Vagina (tissue), 2 donors: ENCODE measurements at regions not wholly inside any gene's neighbourhood (a gene's known extent, or its start where the extent isn't known, plus 50 kb on each side); places are given as distances from the start of the nearest gene placed in this dataset.
"Not testable (repeated sequence)": the region's sequence is repeated elsewhere in the genome, so short reads cannot be mapped to it uniquely, and the experiment has no call there.

ENCODE experiments used
- DNase-seq, 2 donors: peaks; one replicate each; pipeline ENCODE4 v3.0.0-alpha.2; 2017; ENCODE audit errors: extremely low spot score in 2 of 2
- H3K27ac ChIP-seq: fragments of 200-600 bp; sonication (generic); one replicate; pipeline ENCODE4 v1.5.1; 2019
- H3K27me3 ChIP-seq: fragments of 200-600 bp; sonication (generic); one replicate; pipeline ENCODE4 v1.5.1; 2019
- H3K36me3 ChIP-seq, 2 donors: fragments of 200-600 bp; sonication (generic); one replicate each; pipeline ENCODE4 v1.5.1; 2017 to 2019
- H3K4me1 ChIP-seq: fragments of 200-600 bp; sonication (generic); one replicate; pipeline ENCODE4 v1.5.1; 2019
- H3K4me3 ChIP-seq, 2 donors: fragments of 200-600 bp; sonication (generic); 1 replicate in 1 of 2; 2 replicates in 1 of 2; pipeline ENCODE4 v1.5.1; 2016 to 2019
- H3K9me3 ChIP-seq: fragments of 200-600 bp; sonication (generic); one replicate; pipeline ENCODE4 v1.5.1; 2019
- POLR2A ChIP-seq, 2 donors: fragments of 450-650 bp; IDR thresholded peaks; one replicate each; pipeline ENCODE4 v1.6.1; 2017; ENCODE audit warnings: antibody characterized with exemption in 2 of 2, mild to moderate bottlenecking in 2 of 2, moderate library complexity in 2 of 2
- POLR2AphosphoS5 ChIP-seq, 2 donors: sonication (generic); formaldehyde crosslinking; IDR thresholded peaks; one replicate each; pipeline ENCODE4 v1.9.0; 2017; ENCODE audit warnings: antibody characterized with exemption in 2 of 2, mild to moderate bottlenecking in 2 of 2, low read depth in 1 of 2; ENCODE audit not compliant: insufficient read depth in 1 of 2
- intact Hi-C: fragments of 100-400 bp; cut with DNase I; formaldehyde crosslinking; loops from one replicate; pipeline ENCODE4 v1.15.1; 2023
- TF ChIP-seq, protein P1 (sequence below), 3 experiments: fragments of 450-650 bp in 2 of 3; fragments of 200-600 bp in 1 of 3; sonication (generic) in 1 of 3; IDR thresholded peaks; one replicate each; pipeline ENCODE4 v1.5.1; 2017 to 2019; ENCODE audit warnings: antibody characterized with exemption in 3 of 3, mild to moderate bottlenecking in 2 of 3, moderate library complexity in 2 of 3

DNA sequence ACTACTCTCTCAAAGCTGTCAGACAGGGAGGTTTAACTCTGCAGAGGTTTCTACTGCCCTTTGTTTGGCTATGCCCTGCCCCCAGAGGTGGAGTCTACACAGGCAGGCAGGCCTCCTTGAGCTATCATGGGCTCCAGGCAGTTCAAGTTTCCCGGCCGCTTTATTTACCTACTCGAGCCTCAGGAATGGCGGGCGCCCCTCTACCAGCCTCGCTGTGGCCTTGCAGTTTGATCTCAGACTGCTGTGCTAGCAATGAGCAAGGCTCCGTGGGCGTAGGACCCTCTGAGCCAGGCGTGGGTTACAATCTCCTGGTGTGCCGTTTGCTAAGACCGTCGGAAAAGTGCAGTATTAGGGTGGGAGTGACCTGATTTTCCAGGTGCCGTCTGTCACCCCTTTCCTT is 124.3 kb downstream of the PTCHD1 start:
- intact Hi-C loops, H3K36me3 ChIP-seq, H3K9me3 ChIP-seq, DNase-seq, H3K27ac ChIP-seq, H3K27me3 ChIP-seq, H3K4me1 ChIP-seq, H3K4me3 ChIP-seq: not testable (repeated sequence)

DNA sequence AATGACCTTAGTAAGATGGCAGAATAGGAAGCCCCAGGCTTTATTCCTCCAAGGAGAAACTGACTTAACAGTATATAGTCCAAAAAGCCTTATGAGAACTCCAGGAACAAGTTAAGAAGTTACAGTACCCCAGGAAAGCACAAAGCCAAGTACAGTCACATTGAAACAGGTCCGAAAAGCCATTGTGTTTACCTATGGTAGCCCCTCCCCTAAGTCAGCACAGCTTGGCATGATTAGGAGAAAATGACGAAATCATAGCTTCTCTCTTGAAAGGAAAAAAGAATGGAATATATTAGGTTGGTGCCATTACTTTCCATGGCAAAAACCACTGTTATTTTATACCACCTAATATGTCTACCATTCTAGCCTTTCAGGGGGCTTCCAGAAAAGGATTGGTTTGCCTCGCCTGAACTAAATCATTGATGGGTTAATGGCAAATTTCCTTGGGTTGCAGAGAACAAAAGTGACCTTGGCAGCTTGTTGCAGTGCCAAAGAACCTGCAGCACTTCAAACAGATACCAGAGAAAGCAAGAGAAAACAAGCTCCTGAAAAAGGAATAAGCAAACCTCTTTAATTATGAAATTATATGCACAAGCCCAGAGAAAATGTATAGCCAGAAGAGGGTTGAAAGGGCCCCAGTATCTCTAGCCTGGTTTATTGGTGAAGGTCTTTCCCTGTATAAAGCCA is 130.6 kb downstream of the PTCHD1 start:
- no peak overlapping the region for H3K27ac ChIP-seq
- H3K9me3 ChIP-seq, result peaks cover 5% of the 10 kb centered on the region
- DNase-seq, result no peak
- H3K4me1 ChIP-seq, result no peaks in the 10 kb centered on the region
- H3K4me3 ChIP-seq, result no peak overlapping the region
- no peaks in the 10 kb centered on the region for H3K27me3 ChIP-seq
- no peaks in the 10 kb centered on the region for H3K36me3 ChIP-seq
- intact Hi-C loops, result no loop called here
- TF ChIP-seq POLR2A (IDR thresholded peaks at IDR 0.05), result no peak
- TF ChIP-seq, protein P1, sequence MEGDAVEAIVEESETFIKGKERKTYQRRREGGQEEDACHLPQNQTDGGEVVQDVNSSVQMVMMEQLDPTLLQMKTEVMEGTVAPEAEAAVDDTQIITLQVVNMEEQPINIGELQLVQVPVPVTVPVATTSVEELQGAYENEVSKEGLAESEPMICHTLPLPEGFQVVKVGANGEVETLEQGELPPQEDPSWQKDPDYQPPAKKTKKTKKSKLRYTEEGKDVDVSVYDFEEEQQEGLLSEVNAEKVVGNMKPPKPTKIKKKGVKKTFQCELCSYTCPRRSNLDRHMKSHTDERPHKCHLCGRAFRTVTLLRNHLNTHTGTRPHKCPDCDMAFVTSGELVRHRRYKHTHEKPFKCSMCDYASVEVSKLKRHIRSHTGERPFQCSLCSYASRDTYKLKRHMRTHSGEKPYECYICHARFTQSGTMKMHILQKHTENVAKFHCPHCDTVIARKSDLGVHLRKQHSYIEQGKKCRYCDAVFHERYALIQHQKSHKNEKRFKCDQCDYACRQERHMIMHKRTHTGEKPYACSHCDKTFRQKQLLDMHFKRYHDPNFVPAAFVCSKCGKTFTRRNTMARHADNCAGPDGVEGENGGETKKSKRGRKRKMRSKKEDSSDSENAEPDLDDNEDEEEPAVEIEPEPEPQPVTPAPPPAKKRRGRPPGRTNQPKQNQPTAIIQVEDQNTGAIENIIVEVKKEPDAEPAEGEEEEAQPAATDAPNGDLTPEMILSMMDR (IDR thresholded peaks at IDR 0.05), result no peak
- no peak for TF ChIP-seq POLR2AphosphoS5 (IDR thresholded peaks at IDR 0.05; ENCODE audit: insufficient read depth in 1 of 2, low read depth in 1 of 2)

DNA sequence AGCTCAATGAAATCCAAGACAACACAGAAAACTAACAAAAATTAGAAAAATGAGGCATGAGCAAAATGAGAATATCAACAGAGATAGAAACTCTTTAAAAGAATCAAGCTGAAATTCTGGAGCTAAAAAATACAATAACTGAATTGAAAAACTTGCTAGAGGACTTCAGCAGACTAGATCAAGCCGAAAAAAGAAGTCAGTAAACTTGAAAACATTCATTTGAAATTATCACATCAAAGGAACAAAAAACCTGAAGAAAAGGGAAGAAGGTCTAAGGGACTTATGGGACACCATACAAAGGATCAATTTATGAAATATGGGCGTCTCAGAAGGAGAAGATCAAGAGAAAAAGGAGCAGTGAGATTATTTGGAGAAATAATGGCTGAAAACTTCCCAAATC is 131.3 kb downstream of the PTCHD1 start:
- Histone ChIP-seq H3K4me3 (no peak overlapping the region), H3K27me3 (no peaks in the 10 kb centered on the region), H3K36me3 (no peaks in the 10 kb centered on the region), H3K4me1 (no peaks in the 10 kb centered on the region), H3K9me3 (peaks cover 5% of the 10 kb centered on the region), H3K27ac (no peak overlapping the region)
- no peak for DNase-seq
- TF ChIP-seq, protein P1 (IDR thresholded peaks at IDR 0.05), result no peak
- intact Hi-C loops, result no loop called here

- H3K36me3 ChIP-seq, result no peaks in the 10 kb centered on the region
- DNase-seq, result no peak
- H3K4me3 ChIP-seq, result no peak overlapping the region
- no peaks in the 10 kb centered on the region for H3K27me3 ChIP-seq
- H3K27ac ChIP-seq, result no peak overlapping the region
- H3K4me1 ChIP-seq, result no peaks in the 10 kb centered on the region
- intact Hi-C loops, result no loop called here
- H3K9me3 ChIP-seq, result no peaks in the 10 kb centered on the region
- TF ChIP-seq, protein P1 (IDR thresholded peaks at IDR 0.05), result no peak
- no peak for TF ChIP-seq POLR2AphosphoS5 (IDR thresholded peaks at IDR 0.05; ENCODE audit: insufficient read depth in 1 of 2, low read depth in 1 of 2)
These were observed 143.4 kb downstream of the PTCHD1 start for GRCh38 chrX:23478056-23478455.

GRCh38 chrX:23478561-23478960 is 143.9 kb downstream of the PTCHD1 start:
- no peaks in the 10 kb centered on the region for H3K4me1 ChIP-seq
- intact Hi-C loops, result no loop called here
- no peak for TF ChIP-seq POLR2A (IDR thresholded peaks at IDR 0.05)
- TF ChIP-seq POLR2AphosphoS5 (IDR thresholded peaks at IDR 0.05; ENCODE audit: insufficient read depth in 1 of 2, low read depth in 1 of 2), result no peak
- TF ChIP-seq, protein P1 (IDR thresholded peaks at IDR 0.05), result no peak
- no peak overlapping the region for H3K4me3 ChIP-seq
- no peak for DNase-seq
- no peaks in the 10 kb centered on the region for H3K36me3 ChIP-seq
- no peaks in the 10 kb centered on the region for H3K9me3 ChIP-seq
- H3K27me3 ChIP-seq, result no peaks in the 10 kb centered on the region
- no peak overlapping the region for H3K27ac ChIP-seq
